ENCODE measurements at regions not wholly inside any gene's neighbourhood (a gene's known extent, or its start where the extent isn't known, plus 50 kb on each side); places are given as distances from the start of the nearest gene placed in this dataset.
"Not testable (repeated sequence)": the region's sequence is repeated elsewhere in the genome, so short reads cannot be mapped to it uniquely, and the experiment has no call there.

- TF ChIP-seq, protein P1, sequence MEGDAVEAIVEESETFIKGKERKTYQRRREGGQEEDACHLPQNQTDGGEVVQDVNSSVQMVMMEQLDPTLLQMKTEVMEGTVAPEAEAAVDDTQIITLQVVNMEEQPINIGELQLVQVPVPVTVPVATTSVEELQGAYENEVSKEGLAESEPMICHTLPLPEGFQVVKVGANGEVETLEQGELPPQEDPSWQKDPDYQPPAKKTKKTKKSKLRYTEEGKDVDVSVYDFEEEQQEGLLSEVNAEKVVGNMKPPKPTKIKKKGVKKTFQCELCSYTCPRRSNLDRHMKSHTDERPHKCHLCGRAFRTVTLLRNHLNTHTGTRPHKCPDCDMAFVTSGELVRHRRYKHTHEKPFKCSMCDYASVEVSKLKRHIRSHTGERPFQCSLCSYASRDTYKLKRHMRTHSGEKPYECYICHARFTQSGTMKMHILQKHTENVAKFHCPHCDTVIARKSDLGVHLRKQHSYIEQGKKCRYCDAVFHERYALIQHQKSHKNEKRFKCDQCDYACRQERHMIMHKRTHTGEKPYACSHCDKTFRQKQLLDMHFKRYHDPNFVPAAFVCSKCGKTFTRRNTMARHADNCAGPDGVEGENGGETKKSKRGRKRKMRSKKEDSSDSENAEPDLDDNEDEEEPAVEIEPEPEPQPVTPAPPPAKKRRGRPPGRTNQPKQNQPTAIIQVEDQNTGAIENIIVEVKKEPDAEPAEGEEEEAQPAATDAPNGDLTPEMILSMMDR (IDR thresholded peaks at IDR 0.05; ENCODE audit: insufficient read depth, low read depth, low read length): no peak
- ChIA-PET POLR2A (no interaction called here), CTCF (interaction anchor here (2.0 kb wide), 1 partner anchor 11 kb away, joined by 7 read pairs; no protein-coding TSS in a partner anchor)
- Histone ChIP-seq H3K27me3 (ENCODE audit: control insufficient read depth, insufficient read depth, low read length) (no peaks in the 10 kb centered on the region), H3K4me3 (ENCODE audit: low read depth, low read length) (no peak overlapping the region), H3K36me3 (ENCODE audit: control insufficient read depth, insufficient read depth, low read length) (no peaks in the 10 kb centered on the region)
- no peak for DNase-seq (ENCODE audit: low read depth)
These were observed 385.8 kb upstream of the MAF start for GRCh38 chr16:79986352-79986751.

GRCh38 chr16:79985606-79986005, 385.1 kb upstream of the MAF start:
- TF ChIP-seq, protein P1 (IDR thresholded peaks at IDR 0.05; ENCODE audit: insufficient read depth, low read depth, low read length): no peak
- Histone ChIP-seq H3K36me3 (ENCODE audit: control insufficient read depth, insufficient read depth, low read length) (no peaks in the 10 kb centered on the region), H3K27me3 (ENCODE audit: control insufficient read depth, insufficient read depth, low read length) (no peaks in the 10 kb centered on the region), H3K4me3 (ENCODE audit: low read depth, low read length) (no peak overlapping the region)
- POLR2A ChIA-PET: no interaction called here
- no peak for DNase-seq (ENCODE audit: low read depth)
- CTCF ChIA-PET: no interaction called here

DNA sequence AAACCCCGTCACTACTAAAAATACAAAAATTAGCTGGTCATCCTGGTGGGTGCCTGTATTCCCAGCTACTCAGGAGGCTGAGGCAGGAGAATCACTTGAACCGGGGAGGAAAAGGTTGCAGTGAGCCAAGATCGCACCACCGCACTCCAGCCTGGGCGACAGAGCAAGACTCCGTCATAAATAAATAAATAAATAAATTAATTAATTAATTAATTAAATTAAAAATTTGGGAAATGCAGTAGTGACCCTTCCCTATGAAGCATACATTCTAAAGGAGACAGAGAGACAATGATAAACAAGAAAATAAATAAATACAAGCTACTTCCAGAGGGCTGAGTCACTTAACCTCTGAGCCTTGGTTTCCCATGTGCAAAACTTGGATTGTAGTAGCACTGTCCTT, 383.6 kb upstream of the MAF start:
- H3K36me3 ChIP-seq (ENCODE audit: control insufficient read depth, insufficient read depth, low read length); H3K27me3 ChIP-seq (ENCODE audit: control insufficient read depth, insufficient read depth, low read length); CTCF ChIA-PET; POLR2A ChIA-PET; DNase-seq (ENCODE audit: low read depth); H3K4me3 ChIP-seq (ENCODE audit: low read depth, low read length): not testable (repeated sequence)

DNA sequence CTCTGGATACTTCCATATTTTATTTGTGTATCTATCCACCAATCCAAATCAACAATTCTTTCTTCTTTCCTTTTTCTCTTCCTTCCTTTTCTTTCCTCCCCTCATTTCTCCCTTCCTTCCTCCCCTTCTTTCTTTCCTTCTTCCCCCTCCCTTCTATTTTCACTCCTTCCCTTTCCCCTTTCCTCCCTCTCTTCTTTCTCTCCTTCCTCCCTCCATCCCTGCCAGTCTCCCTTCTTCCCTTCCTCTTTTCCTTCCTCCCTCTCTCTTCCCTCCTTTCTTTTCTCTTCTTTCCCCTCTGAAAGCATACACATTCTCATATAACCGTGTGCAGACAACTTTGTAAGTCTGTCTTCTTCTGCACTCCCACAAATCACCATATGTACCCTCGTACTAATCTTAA, 382.3 kb upstream of the MAF start:
- CTCF ChIA-PET: interaction anchor here (0.9 kb wide), 1 partner anchor 13 kb away, joined by 3 read pairs; no protein-coding TSS in a partner anchor
- Histone ChIP-seq H3K4me3 (ENCODE audit: low read depth, low read length) (no peak overlapping the region), H3K36me3 (ENCODE audit: control insufficient read depth, insufficient read depth, low read length) (no peaks in the 10 kb centered on the region), H3K27me3 (ENCODE audit: control insufficient read depth, insufficient read depth, low read length) (no peaks in the 10 kb centered on the region)
- no peak for DNase-seq (ENCODE audit: low read depth)
- TF ChIP-seq, protein P1 (IDR thresholded peaks at IDR 0.05; ENCODE audit: insufficient read depth, low read depth, low read length): no peak
- POLR2A ChIA-PET: no interaction called here

- CTCF ChIA-PET: no interaction called here
- Histone ChIP-seq H3K36me3 (ENCODE audit: control insufficient read depth, insufficient read depth, low read length) (no peaks in the 10 kb centered on the region), H3K4me3 (ENCODE audit: low read depth, low read length) (no peak overlapping the region), H3K27me3 (ENCODE audit: control insufficient read depth, insufficient read depth, low read length) (no peaks in the 10 kb centered on the region)
- no peak for DNase-seq (ENCODE audit: low read depth)
- POLR2A ChIA-PET: no interaction called here
- TF ChIP-seq, protein P1 (IDR thresholded peaks at IDR 0.05; ENCODE audit: insufficient read depth, low read depth, low read length): no peak
These were observed 381.8 kb upstream of the MAF start for GRCh38 chr16:79982361-79982760.

DNA sequence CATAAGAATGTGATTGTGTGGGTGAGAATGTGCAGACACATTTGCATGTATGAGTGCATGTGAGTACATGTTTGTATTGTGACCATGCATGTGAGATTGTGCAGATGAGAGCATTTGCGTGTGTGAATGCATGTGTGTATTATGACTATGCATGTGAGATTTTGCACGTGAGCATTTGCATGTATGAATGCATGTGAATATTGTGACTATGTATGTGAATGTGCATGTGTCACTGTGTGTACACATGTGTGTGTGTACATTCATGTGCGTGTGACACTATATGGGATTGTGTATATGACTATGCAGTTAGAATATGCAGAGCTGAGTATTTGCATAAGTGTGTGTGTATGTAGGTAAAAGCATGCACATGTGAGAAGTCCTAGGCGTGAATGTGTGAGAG, 381.3 kb upstream of the MAF start:
- no peak for DNase-seq (ENCODE audit: low read depth)
- H3K27me3 ChIP-seq (ENCODE audit: control insufficient read depth, insufficient read depth, low read length): no peaks in the 10 kb centered on the region
- POLR2A ChIA-PET: no interaction called here
- CTCF ChIA-PET: no interaction called here
- TF ChIP-seq, protein P1 (IDR thresholded peaks at IDR 0.05; ENCODE audit: insufficient read depth, low read depth, low read length): no peak
- H3K4me3 ChIP-seq (ENCODE audit: low read depth, low read length): no peak overlapping the region
- H3K36me3 ChIP-seq (ENCODE audit: control insufficient read depth, insufficient read depth, low read length): no peaks in the 10 kb centered on the region

All from BJ (cell line).